Retinal pigment epithelial cell (primary cell): ENCODE measurements at regions not wholly inside any gene's neighbourhood (a gene's known extent, or its start where the extent isn't known, plus 50 kb on each side); places are given as distances from the start of the nearest gene placed in this dataset.

Experiments
- DNase-seq: peaks from one replicate; pipeline ENCODE4 v3.0.0-alpha.2; 2010; ENCODE audit warnings: low read depth
- H3K4me3 ChIP-seq: 2 replicates; pipeline ENCODE4 v1.5.1; 2011; ENCODE audit warnings: mild to moderate bottlenecking, low read length, control low read depth, moderate library complexity
- TF ChIP-seq, protein P1 (sequence below): conservative IDR thresholded peaks from 2 replicates; pipeline ENCODE4 v1.5.1; 2011; ENCODE audit warnings: low read depth, low read length, control low read depth, inconsistent platforms

DNA sequence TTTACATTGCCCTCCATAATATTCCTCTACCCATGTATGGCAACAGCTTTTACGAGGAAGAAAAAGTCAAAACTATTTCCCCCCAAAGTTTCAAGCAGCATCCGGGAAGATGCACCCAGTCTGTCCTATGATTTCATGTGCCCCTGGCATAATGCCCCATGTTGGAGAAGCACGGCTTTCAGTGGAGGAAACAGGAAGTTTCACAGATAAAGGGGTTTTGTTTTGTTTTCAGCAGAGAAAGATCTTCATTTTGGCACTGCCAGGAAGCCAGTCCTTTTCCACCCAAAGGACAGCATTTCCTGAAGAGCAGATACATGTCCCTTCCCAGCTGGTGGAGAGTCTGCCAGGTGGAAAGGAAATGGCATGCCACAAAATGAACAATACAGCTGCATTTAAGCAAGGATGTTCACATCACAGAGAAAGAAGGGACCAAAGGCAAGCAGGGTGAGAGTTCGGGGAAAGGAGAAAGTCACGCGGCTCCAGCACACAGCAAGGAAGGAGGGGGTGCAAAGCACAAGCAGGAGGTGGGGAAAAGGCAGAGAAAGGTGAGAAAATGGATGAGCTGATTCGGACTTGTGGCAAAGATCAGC lies 95.3 kb upstream of the HIVEP3 start:
- DNase-seq: no peak
- no peak overlapping the region for H3K4me3 ChIP-seq
- TF ChIP-seq, protein P1, sequence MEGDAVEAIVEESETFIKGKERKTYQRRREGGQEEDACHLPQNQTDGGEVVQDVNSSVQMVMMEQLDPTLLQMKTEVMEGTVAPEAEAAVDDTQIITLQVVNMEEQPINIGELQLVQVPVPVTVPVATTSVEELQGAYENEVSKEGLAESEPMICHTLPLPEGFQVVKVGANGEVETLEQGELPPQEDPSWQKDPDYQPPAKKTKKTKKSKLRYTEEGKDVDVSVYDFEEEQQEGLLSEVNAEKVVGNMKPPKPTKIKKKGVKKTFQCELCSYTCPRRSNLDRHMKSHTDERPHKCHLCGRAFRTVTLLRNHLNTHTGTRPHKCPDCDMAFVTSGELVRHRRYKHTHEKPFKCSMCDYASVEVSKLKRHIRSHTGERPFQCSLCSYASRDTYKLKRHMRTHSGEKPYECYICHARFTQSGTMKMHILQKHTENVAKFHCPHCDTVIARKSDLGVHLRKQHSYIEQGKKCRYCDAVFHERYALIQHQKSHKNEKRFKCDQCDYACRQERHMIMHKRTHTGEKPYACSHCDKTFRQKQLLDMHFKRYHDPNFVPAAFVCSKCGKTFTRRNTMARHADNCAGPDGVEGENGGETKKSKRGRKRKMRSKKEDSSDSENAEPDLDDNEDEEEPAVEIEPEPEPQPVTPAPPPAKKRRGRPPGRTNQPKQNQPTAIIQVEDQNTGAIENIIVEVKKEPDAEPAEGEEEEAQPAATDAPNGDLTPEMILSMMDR: no peak

DNA sequence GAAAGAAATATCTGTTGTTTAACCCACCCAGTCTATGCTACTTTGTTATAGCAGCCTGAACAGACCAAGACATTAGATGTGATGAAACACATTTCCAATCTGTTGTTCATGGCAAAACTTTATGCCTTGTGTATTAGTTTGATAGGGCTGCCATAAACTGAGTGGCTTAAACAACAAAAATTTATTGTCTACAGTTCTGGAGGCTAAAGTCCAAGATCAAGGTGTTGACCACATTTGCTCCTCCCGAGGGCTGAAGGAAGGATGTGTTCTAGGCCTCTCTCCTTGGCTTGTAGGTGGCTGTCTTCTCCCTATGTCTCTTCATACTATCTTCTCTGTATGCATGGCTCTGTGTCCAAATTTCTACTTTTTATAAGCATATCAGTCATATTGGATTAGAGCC lies 94.1 kb upstream of the HIVEP3 start:
- no peak for DNase-seq
- H3K4me3 ChIP-seq: no peak overlapping the region
- TF ChIP-seq, protein P1: no peak

DNA sequence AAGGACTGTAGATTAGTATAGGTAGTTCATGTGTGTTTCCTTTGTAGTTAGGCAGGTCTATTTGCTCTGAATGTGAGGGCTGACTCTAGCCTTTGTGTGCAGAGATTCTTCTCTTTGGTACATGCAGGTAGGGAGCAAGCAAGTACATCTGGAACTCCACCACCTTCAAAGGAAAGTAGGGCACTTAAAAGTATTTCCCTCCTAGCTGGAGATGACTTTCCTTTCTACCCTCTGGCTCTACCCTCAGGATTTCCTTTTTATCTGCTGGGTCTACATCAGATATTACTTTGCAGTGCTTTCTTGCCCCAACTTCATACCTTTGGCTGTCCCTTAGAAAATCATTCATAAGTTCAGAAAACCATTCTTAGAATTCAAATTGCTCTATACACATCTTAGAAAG lies 91.7 kb upstream of the HIVEP3 start:
- no peak overlapping the region for H3K4me3 ChIP-seq
- no peak for DNase-seq
- TF ChIP-seq, protein P1: no peak

DNA sequence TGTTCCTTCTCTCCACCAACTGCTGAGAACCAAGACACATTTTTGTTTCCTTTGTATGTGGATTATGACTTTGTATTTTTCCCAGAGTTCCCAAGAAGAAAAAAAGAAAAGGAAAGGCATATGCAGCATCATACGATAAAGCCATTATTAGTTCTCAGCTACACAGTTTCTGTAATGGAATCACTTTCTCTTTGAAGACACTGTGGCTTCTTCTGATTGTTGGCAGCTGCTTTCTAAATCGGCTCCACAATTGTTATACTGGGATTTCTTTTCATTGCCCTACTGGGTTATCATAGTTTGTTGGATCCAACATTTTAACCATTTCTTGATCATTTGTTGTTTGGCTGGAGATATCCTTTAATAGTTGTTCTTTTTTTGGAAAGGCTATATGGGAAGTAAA lies 89.5 kb upstream of the HIVEP3 start:
- TF ChIP-seq, protein P1: no peak
- DNase-seq: no peak
- no peak overlapping the region for H3K4me3 ChIP-seq

DNA sequence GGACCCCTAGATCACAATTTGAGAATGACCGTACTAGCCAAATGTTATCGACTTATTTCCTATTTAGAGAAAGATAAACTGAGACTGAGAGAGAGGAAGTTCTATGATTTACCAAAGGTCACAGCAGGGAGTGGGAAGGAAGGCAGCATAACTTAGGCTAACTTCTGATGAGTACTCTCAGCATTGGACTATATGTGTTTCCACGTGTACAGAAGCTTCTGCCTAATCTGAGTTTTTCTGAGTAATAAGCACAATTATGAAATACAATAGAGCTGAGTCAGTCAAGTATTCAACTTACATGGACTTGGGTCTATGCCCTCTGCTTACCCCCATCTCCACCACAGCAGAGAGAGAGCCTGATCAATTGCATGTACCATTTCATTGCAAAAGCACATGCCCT lies 88.1 kb upstream of the HIVEP3 start:
- TF ChIP-seq, protein P1: no peak
- no peak for DNase-seq
- no peak overlapping the region for H3K4me3 ChIP-seq

DNA sequence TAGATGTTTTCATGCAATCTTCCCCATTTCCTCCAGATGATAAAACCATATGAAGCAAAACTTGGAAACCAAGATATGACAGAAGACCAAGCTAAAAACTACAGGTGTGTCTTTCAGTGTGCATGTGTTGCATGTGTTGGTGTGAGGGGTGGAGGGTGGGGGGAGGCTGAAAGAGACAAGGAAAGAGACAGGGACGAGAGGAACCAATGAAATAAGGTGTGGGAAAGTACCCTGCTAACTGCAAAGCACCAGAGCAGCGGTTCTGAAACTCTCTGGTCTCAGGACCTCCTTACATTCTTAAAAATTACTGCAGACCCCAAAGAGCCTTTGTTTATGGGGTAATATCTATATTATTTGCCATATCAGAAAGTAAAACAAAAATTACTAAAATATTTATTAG lies 87.4 kb upstream of the HIVEP3 start:
- no peak for DNase-seq
- TF ChIP-seq, protein P1: no peak
- H3K4me3 ChIP-seq: no peak overlapping the region

DNA sequence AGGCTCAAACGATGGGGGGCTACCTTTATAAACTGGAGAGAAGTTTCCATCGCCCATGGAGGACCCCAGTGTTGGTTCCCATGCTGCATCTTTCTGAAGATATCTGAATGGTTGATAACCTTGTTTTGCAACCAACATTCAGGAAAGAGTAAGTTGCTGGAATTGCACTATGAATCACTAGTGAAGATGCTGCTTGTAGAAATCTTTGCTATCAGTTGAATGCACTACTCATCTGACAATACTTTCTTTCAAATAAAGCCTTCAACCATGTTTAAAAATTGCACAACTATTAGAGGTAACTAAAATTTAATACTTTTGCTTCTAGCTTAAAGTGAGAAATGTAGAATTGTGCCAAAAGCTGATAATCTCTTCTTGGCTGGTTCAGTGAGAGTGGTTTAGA lies 86.8 kb upstream of the HIVEP3 start:
- no peak for DNase-seq
- no peak overlapping the region for H3K4me3 ChIP-seq
- TF ChIP-seq, protein P1: no peak
